Heart right ventricle (tissue), 16 donors: ENCODE measurements at regions not wholly inside any gene's neighbourhood (a gene's known extent, or its start where the extent isn't known, plus 50 kb on each side); places are given as distances from the start of the nearest gene placed in this dataset.

Source experiments
- ATAC-seq, 8 donors: fragments of 200-7000 bp; cut with Tn5 transposase; one replicate each; pipeline ENCODE4 v1.9.1; 2020; ENCODE audit warnings: mild to moderate bottlenecking in 8 of 8, moderate library complexity in 8 of 8, moderate number of reproducible peaks in 1 of 8
- DNase-seq, 2 donors: peaks; one replicate each; pipeline ENCODE4 v3.0.0-alpha.2; 2020
- H3K27ac ChIP-seq, 10 donors: fragments of 200-600 bp; sonication (generic) in 2 of 10; one replicate each; pipeline versions ENCODE4 v1.5.0 to v1.8.0; 2020 to 2022; ENCODE audit warnings: mild to moderate bottlenecking in 3 of 10
- H3K27me3 ChIP-seq, 7 donors: fragments of 200-600 bp; one replicate each; pipeline ENCODE4 v1.8.0; 2021 to 2022; ENCODE audit warnings: mild to moderate bottlenecking in 2 of 7
- H3K36me3 ChIP-seq, 9 donors: fragments of 200-600 bp; sonication (generic) in 1 of 9; one replicate each; pipeline versions ENCODE4 v1.5.0 to v1.8.0; 2020 to 2022; ENCODE audit warnings: mild to moderate bottlenecking in 2 of 9
- H3K4me1 ChIP-seq, 9 donors: fragments of 200-600 bp; sonication (generic) in 1 of 9; one replicate each; pipeline versions ENCODE4 v1.5.0 to v1.8.0; 2020 to 2022; ENCODE audit warnings: mild to moderate bottlenecking in 4 of 9
- H3K4me3 ChIP-seq, 10 donors: fragments of 200-600 bp; sonication (generic) in 2 of 10; one replicate each; pipeline versions ENCODE4 v1.5.0 to v1.8.0; 2020 to 2022; ENCODE audit warnings: mild to moderate bottlenecking in 7 of 10, moderate library complexity in 2 of 10
- H3K9me3 ChIP-seq, 11 donors: fragments of 200-600 bp in 10 of 11; sonication (generic) in 2 of 11; one replicate each; pipeline versions ENCODE4 v1.5.0 to v1.8.0; 2013 to 2022; ENCODE audit warnings: mild to moderate bottlenecking in 2 of 11, control low read depth in 1 of 11, moderate library complexity in 1 of 11
- CTCF ChIP-seq, 9 donors: fragments of 200-600 bp; sonication (generic) in 2 of 9; IDR thresholded peaks; one replicate each; pipeline versions ENCODE4 v1.5.0 to v1.8.0; 2021 to 2022; ENCODE audit warnings: antibody characterized with exemption in 9 of 9, mild to moderate bottlenecking in 5 of 9, moderate library complexity in 1 of 9
- WGBS, 2 donors: extraction: QIAGEN DNeasy Blood & Tissue Kit; methylation state at CpG; one replicate each; pipeline ENCODE4 v1.1.7; 2013; ENCODE audit warnings: inconsistent platforms in 1 of 2; 5-methylcytosine and 5-hydroxymethylcytosine counted together
- intact Hi-C, 10 donors: fragments of 100-400 bp; cut with DNase I; formaldehyde crosslinking; loops; one replicate each; pipeline versions ENCODE4 v1.11.1 to v1.14.2; 2022
- donor health status: Arrhythmogenic right ventricular cardiomyopathy.
- donor health status: ischemic (EF 13 %, LVEDD 7.1; RV severe dilation, severe dysfunction).
- donor health status: healthy with polysubstance abuse.
- donor health status: DM: no; HTN: yes; CAD: no.
- donor health status: DM: no; HTN: no; CAD: no.
- donor health status: ischemic (EF 25% LVEDD 6.9; RV normal size, moderate dysfunction).
- donor health status: ischemic (EF 25% LVEDD 5.7; RV mildly dilated, moderate dysfunction).
- donor health status: healthy.
- donor health status: DM: yes; HTN: yes; CAD: no.
- donor health status: Ischemic cardiomyopathy.
- donor health status: ischemic (EF 35%, LVEDD 5.7; RV mildly dilated, moderate dysfunction).
- donor health status: nonischemic (EF 11% LVEDD 7.7; RV severe dilation, severe dysfunction).
- donor health status: DM: yes; HTN: yes; CAD: no.
- donor health status: PGD.
- donor health status: ischemic (EF 29% LVEDD 5.4; RV normal size, mild dysfunction).
- donor health status: nonischemic (EF 23%, LVEDD 6.1; RV moderate dilation, normal function).

GRCh38 chrX:124827258-124827845, 481.0 kb downstream of the SH2D1A start:
- Histone ChIP-seq H3K9me3 (no peaks in the 10 kb centered on the region), H3K36me3 (no peaks in the 10 kb centered on the region), H3K27ac (no peak overlapping the region), H3K4me1 (no peaks in the 10 kb centered on the region), H3K4me3 (no peak overlapping the region), H3K27me3 (no peaks in the 10 kb centered on the region)
- no peak for ATAC-seq
- no peak for DNase-seq
- WGBS, 2 donors, result 75 to 80% methylated on average over 5 to 6 of the region's 6 CpGs
- no peak for TF ChIP-seq CTCF (IDR thresholded peaks at IDR 0.05)
- intact Hi-C loops, result no loop called here

- no peak for ATAC-seq
- no peak for TF ChIP-seq CTCF (IDR thresholded peaks at IDR 0.05)
- Histone ChIP-seq H3K4me3 (no peak overlapping the region), H3K36me3 (no peaks in the 10 kb centered on the region), H3K27ac (no peak overlapping the region), H3K4me1 (no peaks in the 10 kb centered on the region), H3K27me3 (no peaks in the 10 kb centered on the region), H3K9me3 (no peaks in the 10 kb centered on the region)
- WGBS, 2 donors, result 84 to 86% methylated on average over 5 of the region's 5 CpGs
- intact Hi-C loops, result no loop called here
- no peak for DNase-seq
Measured at GRCh38 chrX:124829930-124830329, 483.6 kb downstream of the SH2D1A start.

GRCh38 chrX:124836786-124837185, 482.9 kb upstream of the TEX13C start:
- intact Hi-C loops, result no loop called here
- H3K4me3 ChIP-seq, result no peak overlapping the region
- 78 to 79% methylated on average over 3 of the region's 3 CpGs for WGBS, 2 donors
- ATAC-seq, result no peak
- H3K9me3 ChIP-seq, result no peaks in the 10 kb centered on the region
- no peaks in the 10 kb centered on the region for H3K36me3 ChIP-seq
- no peaks in the 10 kb centered on the region for H3K27me3 ChIP-seq
- H3K4me1 ChIP-seq, result no peaks in the 10 kb centered on the region
- no peak for DNase-seq
- H3K27ac ChIP-seq, result no peak overlapping the region
- no peak for TF ChIP-seq CTCF (IDR thresholded peaks at IDR 0.05)

- no peak for TF ChIP-seq CTCF (IDR thresholded peaks at IDR 0.05)
- Histone ChIP-seq H3K27me3 (no peaks in the 10 kb centered on the region), H3K27ac (no peak overlapping the region), H3K36me3 (no peaks in the 10 kb centered on the region), H3K4me1 (no peaks in the 10 kb centered on the region), H3K9me3 (no peaks in the 10 kb centered on the region), H3K4me3 (no peak overlapping the region)
- no peak for DNase-seq
- 59 to 62% methylated on average over 2 of the region's 2 CpGs for WGBS, 2 donors
- intact Hi-C loops, result no loop called here
- ATAC-seq, result no peak
Measured at GRCh38 chrX:124842205-124842604, 477.5 kb upstream of the TEX13C start.
